ACC112 (cell line): ENCODE measurements at regions not wholly inside any gene's neighbourhood (a gene's known extent, or its start where the extent isn't known, plus 50 kb on each side); places are given as distances from the start of the nearest gene placed in this dataset.
"Not testable (repeated sequence)": the region's sequence is repeated elsewhere in the genome, so short reads cannot be mapped to it uniquely, and the experiment has no call there.

Source experiments
- H2AFZ ChIP-seq: fragments of 200-600 bp; sonication (generic); one replicate; pipeline ENCODE4 v1.6.0; 2017; ENCODE audit warnings: antibody characterized with exemption, low read length; ENCODE audit not compliant: unreplicated experiment
- H3K27ac ChIP-seq: fragments of 200-600 bp; sonication (generic); 2 replicates; pipeline ENCODE4 v1.5.1; 2014; ENCODE audit warnings: low read depth, mild to moderate bottlenecking, antibody characterized with exemption, low read length, moderate library complexity
- H3K27me3 ChIP-seq: fragments of 200-600 bp; sonication (generic); 2 replicates; pipeline ENCODE4 v1.6.1; 2014; ENCODE audit warnings: mild to moderate bottlenecking, antibody characterized with exemption, low read length, moderate library complexity, mixed read lengths; ENCODE audit not compliant: insufficient read depth
- H3K36me3 ChIP-seq: fragments of 200-600 bp; sonication (generic); 2 replicates; pipeline ENCODE4 v1.6.1; 2016; ENCODE audit warnings: mild to moderate bottlenecking, antibody characterized with exemption, low read length, moderate library complexity, mixed read lengths; ENCODE audit not compliant: insufficient read depth
- H3K4me1 ChIP-seq: fragments of 200-600 bp; sonication (generic); one replicate; pipeline ENCODE4 v1.6.1; 2016; ENCODE audit warnings: low read length, mixed read lengths; ENCODE audit not compliant: insufficient read depth, unreplicated experiment, control insufficient read depth
- H3K4me3 ChIP-seq: fragments of 200-600 bp; sonication (generic); 2 replicates; pipeline ENCODE4 v1.5.1; 2014; ENCODE audit warnings: mild to moderate bottlenecking, low read depth, low read length
- H3K79me2 ChIP-seq: fragments of 200-600 bp; sonication (generic); one replicate; pipeline ENCODE4 v1.6.0; 2016; ENCODE audit warnings: low read length; ENCODE audit not compliant: control insufficient read depth, unreplicated experiment, insufficient read depth

- Histone ChIP-seq H3K4me1 (no peaks in the 10 kb centered on the region), H3K27ac (no peak overlapping the region), H3K4me3 (no peak overlapping the region), H3K27me3 (no peaks in the 10 kb centered on the region), H2AFZ (no peak overlapping the region), H3K79me2 (no peaks in the 10 kb centered on the region), H3K36me3 (no peaks in the 10 kb centered on the region)
Observed at GRCh38 chr9:74092491-74092834, 404.7 kb upstream of the RORB start.

- H2AFZ ChIP-seq, H3K79me2 ChIP-seq, H3K4me3 ChIP-seq, H3K27me3 ChIP-seq, H3K27ac ChIP-seq, H3K4me1 ChIP-seq, H3K36me3 ChIP-seq: not testable (repeated sequence)
Observed at GRCh38 chr9:74094037-74094436, 403.1 kb upstream of the RORB start.

GRCh38 chr9:74094766-74095165, 402.4 kb upstream of the RORB start:
- Histone ChIP-seq H3K4me1 (no peaks in the 10 kb centered on the region), H2AFZ (no peak overlapping the region), H3K79me2 (no peaks in the 10 kb centered on the region), H3K36me3 (no peaks in the 10 kb centered on the region), H3K27me3 (no peaks in the 10 kb centered on the region), H3K27ac (no peak overlapping the region), H3K4me3 (no peak overlapping the region)

GRCh38 chr9:74095925-74096324, 401.2 kb upstream of the RORB start:
- Histone ChIP-seq H3K27me3 (no peaks in the 10 kb centered on the region), H3K4me1 (no peaks in the 10 kb centered on the region), H3K36me3 (no peaks in the 10 kb centered on the region), H3K79me2 (no peaks in the 10 kb centered on the region), H2AFZ (no peak overlapping the region), H3K4me3 (no peak overlapping the region), H3K27ac (no peak overlapping the region)

GRCh38 chr9:74096420-74096819, 400.7 kb upstream of the RORB start:
- no peak overlapping the region for H3K4me3 ChIP-seq
- no peaks in the 10 kb centered on the region for H3K4me1 ChIP-seq
- H3K27me3 ChIP-seq, result no peaks in the 10 kb centered on the region
- no peak overlapping the region for H2AFZ ChIP-seq
- H3K36me3 ChIP-seq, result no peaks in the 10 kb centered on the region
- no peak overlapping the region for H3K27ac ChIP-seq
- H3K79me2 ChIP-seq, result no peaks in the 10 kb centered on the region

- H3K27ac ChIP-seq, result no peak overlapping the region
- H2AFZ ChIP-seq, result no peak overlapping the region
- H3K4me1 ChIP-seq, result no peaks in the 10 kb centered on the region
- H3K27me3 ChIP-seq, result no peaks in the 10 kb centered on the region
- no peaks in the 10 kb centered on the region for H3K36me3 ChIP-seq
- H3K79me2 ChIP-seq, result no peaks in the 10 kb centered on the region
- no peak overlapping the region for H3K4me3 ChIP-seq
Observed at GRCh38 chr9:74100042-74100441, 397.1 kb upstream of the RORB start.

- H3K27ac ChIP-seq, H3K4me3 ChIP-seq, H2AFZ ChIP-seq, H3K4me1 ChIP-seq, H3K36me3 ChIP-seq, H3K27me3 ChIP-seq, H3K79me2 ChIP-seq: not testable (repeated sequence)
Observed at GRCh38 chr9:74102148-74102547, 395.0 kb upstream of the RORB start.

- Histone ChIP-seq H3K27me3 (no peaks in the 10 kb centered on the region), H3K79me2 (no peaks in the 10 kb centered on the region), H3K36me3 (no peaks in the 10 kb centered on the region), H3K4me1 (no peaks in the 10 kb centered on the region), H2AFZ (no peak overlapping the region), H3K27ac (no peak overlapping the region), H3K4me3 (no peak overlapping the region)
Observed at GRCh38 chr9:74102702-74103101, 394.4 kb upstream of the RORB start.

GRCh38 chr9:74107692-74108091, 389.4 kb upstream of the RORB start:
- no peak overlapping the region for H3K27ac ChIP-seq
- H3K79me2 ChIP-seq, result no peaks in the 10 kb centered on the region
- no peak overlapping the region for H2AFZ ChIP-seq
- no peaks in the 10 kb centered on the region for H3K4me1 ChIP-seq
- H3K4me3 ChIP-seq, result no peak overlapping the region
- no peaks in the 10 kb centered on the region for H3K36me3 ChIP-seq
- no peaks in the 10 kb centered on the region for H3K27me3 ChIP-seq

GRCh38 chr9:74115976-74116375, 381.2 kb upstream of the RORB start:
- H3K27ac ChIP-seq, result no peak overlapping the region
- no peaks in the 10 kb centered on the region for H3K36me3 ChIP-seq
- no peak overlapping the region for H3K4me3 ChIP-seq
- H3K79me2 ChIP-seq, result no peaks in the 10 kb centered on the region
- H2AFZ ChIP-seq, result no peak overlapping the region
- H3K27me3 ChIP-seq, result 0 out of 2 replicates have a peak, but pooled peaks cover 3% of the 10 kb centered on the region
- H3K4me1 ChIP-seq, result no peaks in the 10 kb centered on the region

GRCh38 chr9:74117151-74117550, 380.0 kb upstream of the RORB start:
- Histone ChIP-seq H2AFZ (no peak overlapping the region), H3K27ac (no peak overlapping the region), H3K27me3 (0 out of 2 replicates have a peak, but pooled peaks cover 3% of the 10 kb centered on the region), H3K79me2 (no peaks in the 10 kb centered on the region), H3K36me3 (no peaks in the 10 kb centered on the region), H3K4me3 (no peak overlapping the region), H3K4me1 (no peaks in the 10 kb centered on the region)

- Histone ChIP-seq H3K4me3 (no peak overlapping the region), H3K79me2 (no peaks in the 10 kb centered on the region), H3K27ac (no peak overlapping the region), H2AFZ (no peak overlapping the region), H3K27me3 (0 out of 2 replicates have a peak, but pooled peaks cover 3% of the 10 kb centered on the region), H3K4me1 (no peaks in the 10 kb centered on the region), H3K36me3 (no peaks in the 10 kb centered on the region)
Observed at GRCh38 chr9:74117731-74118130, 379.4 kb upstream of the RORB start.
